Vagina (tissue), 2 donors: ENCODE measurements at regions not wholly inside any gene's neighbourhood (a gene's known extent, or its start where the extent isn't known, plus 50 kb on each side); places are given as distances from the start of the nearest gene placed in this dataset.
"Not testable (repeated sequence)": the region's sequence is repeated elsewhere in the genome, so short reads cannot be mapped to it uniquely, and the experiment has no call there.

ENCODE experiments used
- DNase-seq, 2 donors: peaks; one replicate each; pipeline ENCODE4 v3.0.0-alpha.2; 2017; ENCODE audit errors: extremely low spot score in 2 of 2
- H3K27ac ChIP-seq: fragments of 200-600 bp; sonication (generic); one replicate; pipeline ENCODE4 v1.5.1; 2019
- H3K27me3 ChIP-seq: fragments of 200-600 bp; sonication (generic); one replicate; pipeline ENCODE4 v1.5.1; 2019
- H3K36me3 ChIP-seq, 2 donors: fragments of 200-600 bp; sonication (generic); one replicate each; pipeline ENCODE4 v1.5.1; 2017 to 2019
- H3K4me1 ChIP-seq: fragments of 200-600 bp; sonication (generic); one replicate; pipeline ENCODE4 v1.5.1; 2019
- H3K4me3 ChIP-seq, 2 donors: fragments of 200-600 bp; sonication (generic); 1 replicate in 1 of 2; 2 replicates in 1 of 2; pipeline ENCODE4 v1.5.1; 2016 to 2019
- H3K9me3 ChIP-seq: fragments of 200-600 bp; sonication (generic); one replicate; pipeline ENCODE4 v1.5.1; 2019
- CTCF ChIP-seq, 3 experiments: fragments of 450-650 bp in 2 of 3; fragments of 200-600 bp in 1 of 3; sonication (generic) in 1 of 3; IDR thresholded peaks; one replicate each; pipeline ENCODE4 v1.5.1; 2017 to 2019; ENCODE audit warnings: antibody characterized with exemption in 3 of 3, mild to moderate bottlenecking in 2 of 3, moderate library complexity in 2 of 3
- POLR2A ChIP-seq, 2 donors: fragments of 450-650 bp; IDR thresholded peaks; one replicate each; pipeline ENCODE4 v1.6.1; 2017; ENCODE audit warnings: antibody characterized with exemption in 2 of 2, mild to moderate bottlenecking in 2 of 2, moderate library complexity in 2 of 2
- POLR2AphosphoS5 ChIP-seq, 2 donors: sonication (generic); formaldehyde crosslinking; IDR thresholded peaks; one replicate each; pipeline ENCODE4 v1.9.0; 2017; ENCODE audit warnings: antibody characterized with exemption in 2 of 2, mild to moderate bottlenecking in 2 of 2, low read depth in 1 of 2; ENCODE audit not compliant: insufficient read depth in 1 of 2
- intact Hi-C: fragments of 100-400 bp; cut with DNase I; formaldehyde crosslinking; loops from one replicate; pipeline ENCODE4 v1.15.1; 2023

GRCh38 chr5:166910995-166911394 is 1380.5 kb upstream of the WWC1 start:
- intact Hi-C loops = no loop called here
- TF ChIP-seq POLR2A (IDR thresholded peaks at IDR 0.05) (no peak), CTCF (IDR thresholded peaks at IDR 0.05) (no peak), POLR2AphosphoS5 (IDR thresholded peaks at IDR 0.05; ENCODE audit: insufficient read depth in 1 of 2, low read depth in 1 of 2) (no peak)
- no peak overlapping the region for H3K27ac ChIP-seq
- no peak overlapping the region for H3K4me3 ChIP-seq
- DNase-seq = no peak
- no peaks in the 10 kb centered on the region for H3K4me1 ChIP-seq
- no peaks in the 10 kb centered on the region for H3K9me3 ChIP-seq
- no peaks in the 10 kb centered on the region for H3K36me3 ChIP-seq
- no peaks in the 10 kb centered on the region for H3K27me3 ChIP-seq

- intact Hi-C loops = no loop called here
- TF ChIP-seq POLR2A (IDR thresholded peaks at IDR 0.05) (no peak), CTCF (IDR thresholded peaks at IDR 0.05) (no peak), POLR2AphosphoS5 (IDR thresholded peaks at IDR 0.05; ENCODE audit: insufficient read depth in 1 of 2, low read depth in 1 of 2) (no peak)
- Histone ChIP-seq H3K36me3 (no peaks in the 10 kb centered on the region), H3K4me1 (no peaks in the 10 kb centered on the region), H3K9me3 (no peaks in the 10 kb centered on the region), H3K27me3 (no peaks in the 10 kb centered on the region), H3K27ac (no peak overlapping the region), H3K4me3 (no peak overlapping the region)
- DNase-seq = no peak
Measured at GRCh38 chr5:166916021-166916420, 1375.4 kb upstream of the WWC1 start.

GRCh38 chr5:166926138-166926537 is 1365.3 kb upstream of the WWC1 start:
- no peak overlapping the region for H3K27ac ChIP-seq
- H3K9me3 ChIP-seq = no peaks in the 10 kb centered on the region
- H3K27me3 ChIP-seq = no peaks in the 10 kb centered on the region
- H3K36me3 ChIP-seq = no peaks in the 10 kb centered on the region
- H3K4me3 ChIP-seq = no peak overlapping the region
- no peaks in the 10 kb centered on the region for H3K4me1 ChIP-seq
- no peak for TF ChIP-seq POLR2A (IDR thresholded peaks at IDR 0.05)
- TF ChIP-seq POLR2AphosphoS5 (IDR thresholded peaks at IDR 0.05; ENCODE audit: insufficient read depth in 1 of 2, low read depth in 1 of 2) = no peak
- no peak for TF ChIP-seq CTCF (IDR thresholded peaks at IDR 0.05)
- intact Hi-C loops = no loop called here
- DNase-seq = no peak

GRCh38 chr5:166926806-166927475 is 1364.5 kb upstream of the WWC1 start:
- H3K4me3 ChIP-seq, H3K27ac ChIP-seq, H3K4me1 ChIP-seq, H3K36me3 ChIP-seq, H3K27me3 ChIP-seq, DNase-seq, intact Hi-C loops, H3K9me3 ChIP-seq: not testable (repeated sequence)

- Histone ChIP-seq H3K27me3 (no peaks in the 10 kb centered on the region), H3K27ac (no peak overlapping the region), H3K9me3 (no peaks in the 10 kb centered on the region), H3K4me3 (no peak overlapping the region), H3K36me3 (no peaks in the 10 kb centered on the region), H3K4me1 (no peaks in the 10 kb centered on the region)
- no peak for DNase-seq
- TF ChIP-seq POLR2AphosphoS5 (IDR thresholded peaks at IDR 0.05; ENCODE audit: insufficient read depth in 1 of 2, low read depth in 1 of 2) = no peak
- TF ChIP-seq CTCF (IDR thresholded peaks at IDR 0.05) = no peak
- no peak for TF ChIP-seq POLR2A (IDR thresholded peaks at IDR 0.05)
- intact Hi-C loops = no loop called here
Measured at GRCh38 chr5:166936351-166936750, 1355.1 kb upstream of the WWC1 start.
